GM12874 (cell line): ENCODE measurements at regions not wholly inside any gene's neighbourhood (a gene's known extent, or its start where the extent isn't known, plus 50 kb on each side); places are given as distances from the start of the nearest gene placed in this dataset.

Experiments
- TF ChIP-seq, protein P1 (sequence below): IDR thresholded peaks from 2 replicates; pipeline ENCODE4 v1.5.1; 2011; ENCODE audit warnings: low read depth, mild to moderate bottlenecking, control low read depth, low read length, moderate library complexity; ENCODE audit not compliant: insufficient read depth

- TF ChIP-seq, protein P1, sequence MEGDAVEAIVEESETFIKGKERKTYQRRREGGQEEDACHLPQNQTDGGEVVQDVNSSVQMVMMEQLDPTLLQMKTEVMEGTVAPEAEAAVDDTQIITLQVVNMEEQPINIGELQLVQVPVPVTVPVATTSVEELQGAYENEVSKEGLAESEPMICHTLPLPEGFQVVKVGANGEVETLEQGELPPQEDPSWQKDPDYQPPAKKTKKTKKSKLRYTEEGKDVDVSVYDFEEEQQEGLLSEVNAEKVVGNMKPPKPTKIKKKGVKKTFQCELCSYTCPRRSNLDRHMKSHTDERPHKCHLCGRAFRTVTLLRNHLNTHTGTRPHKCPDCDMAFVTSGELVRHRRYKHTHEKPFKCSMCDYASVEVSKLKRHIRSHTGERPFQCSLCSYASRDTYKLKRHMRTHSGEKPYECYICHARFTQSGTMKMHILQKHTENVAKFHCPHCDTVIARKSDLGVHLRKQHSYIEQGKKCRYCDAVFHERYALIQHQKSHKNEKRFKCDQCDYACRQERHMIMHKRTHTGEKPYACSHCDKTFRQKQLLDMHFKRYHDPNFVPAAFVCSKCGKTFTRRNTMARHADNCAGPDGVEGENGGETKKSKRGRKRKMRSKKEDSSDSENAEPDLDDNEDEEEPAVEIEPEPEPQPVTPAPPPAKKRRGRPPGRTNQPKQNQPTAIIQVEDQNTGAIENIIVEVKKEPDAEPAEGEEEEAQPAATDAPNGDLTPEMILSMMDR = no peak
Observed at GRCh38 chr9:101930783-101931182, 192.3 kb upstream of the GRIN3A start.

DNA sequence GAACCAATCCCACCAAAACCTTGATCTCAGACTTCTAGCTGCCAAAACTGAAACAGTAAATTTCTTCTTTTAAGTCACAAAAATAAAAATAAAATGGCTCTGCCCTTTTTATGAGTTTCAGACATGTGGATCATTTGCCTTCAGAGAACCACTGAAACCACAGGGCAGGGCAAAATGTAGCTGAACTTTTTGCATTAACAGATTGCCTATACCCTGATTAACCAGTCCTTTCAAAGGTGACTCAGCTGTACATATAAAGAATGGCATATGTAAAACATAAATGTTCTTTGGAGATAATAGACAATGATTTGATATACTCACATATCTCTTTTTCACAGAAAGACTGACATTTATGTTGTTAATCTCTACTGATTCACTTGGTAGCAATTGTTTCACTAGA is 187.1 kb upstream of the GRIN3A start:
- TF ChIP-seq, protein P1 = no peak

GRCh38 chr9:101923451-101923850 is 185.0 kb upstream of the GRIN3A start:
- TF ChIP-seq, protein P1 = no peak

- TF ChIP-seq, protein P1 = no peak
Observed at GRCh38 chr9:101915482-101915881, 177.0 kb upstream of the GRIN3A start.

- TF ChIP-seq, protein P1 = no peak
Observed at GRCh38 chr9:101912698-101913097, 174.3 kb upstream of the GRIN3A start.

DNA sequence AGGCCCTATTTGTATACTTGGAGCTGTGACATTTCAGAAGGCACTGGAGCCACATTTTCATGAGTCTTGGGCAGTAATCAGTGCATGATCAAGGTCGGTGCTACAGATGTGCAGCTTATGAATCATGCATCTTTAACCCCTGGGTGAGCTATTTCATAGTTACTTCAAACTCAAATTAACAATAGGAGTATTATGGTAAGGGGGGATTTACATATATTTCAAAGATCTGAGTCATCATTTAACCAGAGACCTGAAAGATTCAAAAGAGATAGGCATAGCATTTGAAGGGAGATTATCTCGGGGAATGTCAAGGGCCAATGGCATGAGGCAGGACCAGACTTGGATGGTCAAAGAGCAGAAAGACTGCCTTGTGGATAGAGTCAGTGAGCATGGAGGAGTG is 169.0 kb upstream of the GRIN3A start:
- TF ChIP-seq, protein P1 = no peak

GRCh38 chr9:101904845-101905244 is 166.4 kb upstream of the GRIN3A start:
- TF ChIP-seq, protein P1 = no peak

DNA sequence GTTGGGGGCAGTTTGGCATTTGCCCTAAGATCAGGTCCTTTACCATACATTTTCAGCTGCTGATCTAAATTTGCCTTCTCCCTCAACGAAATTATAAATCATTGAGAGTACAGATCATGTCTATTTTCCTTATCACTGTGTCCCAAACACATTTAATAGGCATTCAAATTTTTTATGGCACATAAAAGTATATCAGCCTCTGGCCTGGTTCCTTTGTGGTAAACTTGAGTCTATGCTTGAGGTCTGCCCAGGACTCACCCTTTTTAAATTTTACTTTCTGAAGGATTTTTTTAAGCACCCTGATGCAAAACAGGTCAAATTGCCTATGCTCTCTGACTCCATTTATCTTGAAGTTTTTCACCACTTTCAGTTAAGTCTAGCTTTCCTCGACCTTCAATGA is 163.6 kb upstream of the GRIN3A start:
- TF ChIP-seq, protein P1 = no peak
